ENCODE measurements at regions not wholly inside any gene's neighbourhood (a gene's known extent, or its start where the extent isn't known, plus 50 kb on each side); places are given as distances from the start of the nearest gene placed in this dataset.

DNA sequence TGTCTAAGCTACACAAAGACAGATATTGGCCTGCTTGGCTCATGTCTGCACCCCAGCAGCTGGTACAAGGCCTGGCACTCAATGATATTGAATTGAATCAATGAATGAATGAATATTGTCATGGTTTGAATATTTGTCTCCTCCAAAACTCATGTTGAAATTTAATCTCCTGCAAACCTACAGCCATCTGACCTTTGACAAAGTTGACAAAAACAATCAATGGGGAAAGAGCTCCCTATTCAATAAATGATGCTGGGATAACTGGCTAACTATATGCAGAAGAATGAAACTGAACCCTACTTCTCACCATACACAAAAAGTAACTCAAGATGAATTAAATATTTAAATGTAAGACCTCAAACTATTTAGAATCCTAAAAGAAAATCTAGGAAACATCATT, 144.7 kb downstream of the CYP26A1 start:
- H3K4me1 ChIP-seq (ENCODE audit: control insufficient read depth in 3 of 3, insufficient read depth in 3 of 3, low read length in 3 of 3), result no peaks in the 10 kb centered on the region
- H3K36me3 ChIP-seq (ENCODE audit: control insufficient read depth in 3 of 3, insufficient read depth in 3 of 3, low read length in 3 of 3), result no peaks in the 10 kb centered on the region
- H3K9ac ChIP-seq (ENCODE audit: low read depth in 1 of 3, low read length in 3 of 3), result no peak overlapping the region
- H3K9me3 ChIP-seq (ENCODE audit: control insufficient read depth in 3 of 3, low read length in 3 of 3), result peaks cover 0 to 3% (median 0%) of the 10 kb centered on the region in 3 donors
- H3K4me3 ChIP-seq (ENCODE audit: low read length in 3 of 3), result no peak overlapping the region
- H3K27ac ChIP-seq (ENCODE audit: low read depth, low read length), result no peak overlapping the region
- no peaks in the 10 kb centered on the region for H3K27me3 ChIP-seq (ENCODE audit: control insufficient read depth in 3 of 3, insufficient read depth in 3 of 3, low read length in 3 of 3)

DNA sequence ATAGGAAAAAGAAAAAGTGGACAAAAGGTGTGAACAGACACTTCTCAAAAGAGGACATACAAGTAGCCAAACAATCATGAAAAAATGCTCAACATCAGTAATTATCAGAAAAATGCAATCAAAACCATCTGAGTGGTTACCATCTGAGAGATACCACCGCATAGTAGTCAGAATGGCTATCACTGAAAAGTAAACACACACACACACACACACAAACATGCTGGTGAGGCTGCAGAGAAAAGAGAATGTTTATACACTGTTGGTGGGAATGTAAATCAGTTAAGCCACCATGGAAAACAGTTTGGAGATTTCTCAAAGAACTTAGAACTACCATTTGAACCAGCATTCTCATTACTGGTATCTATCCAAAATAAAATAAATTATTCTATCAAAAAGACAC, 145.7 kb downstream of the CYP26A1 start:
- H3K27me3 ChIP-seq (ENCODE audit: control insufficient read depth in 3 of 3, insufficient read depth in 3 of 3, low read length in 3 of 3), result no peaks in the 10 kb centered on the region
- H3K27ac ChIP-seq (ENCODE audit: low read depth, low read length), result no peak overlapping the region
- no peaks in the 10 kb centered on the region for H3K36me3 ChIP-seq (ENCODE audit: control insufficient read depth in 3 of 3, insufficient read depth in 3 of 3, low read length in 3 of 3)
- H3K9me3 ChIP-seq (ENCODE audit: control insufficient read depth in 3 of 3, low read length in 3 of 3), result peaks cover 0 to 3% (median 0%) of the 10 kb centered on the region in 3 donors
- no peak overlapping the region for H3K4me3 ChIP-seq (ENCODE audit: low read length in 3 of 3)
- no peak overlapping the region for H3K9ac ChIP-seq (ENCODE audit: low read depth in 1 of 3, low read length in 3 of 3)
- no peaks in the 10 kb centered on the region for H3K4me1 ChIP-seq (ENCODE audit: control insufficient read depth in 3 of 3, insufficient read depth in 3 of 3, low read length in 3 of 3)

DNA sequence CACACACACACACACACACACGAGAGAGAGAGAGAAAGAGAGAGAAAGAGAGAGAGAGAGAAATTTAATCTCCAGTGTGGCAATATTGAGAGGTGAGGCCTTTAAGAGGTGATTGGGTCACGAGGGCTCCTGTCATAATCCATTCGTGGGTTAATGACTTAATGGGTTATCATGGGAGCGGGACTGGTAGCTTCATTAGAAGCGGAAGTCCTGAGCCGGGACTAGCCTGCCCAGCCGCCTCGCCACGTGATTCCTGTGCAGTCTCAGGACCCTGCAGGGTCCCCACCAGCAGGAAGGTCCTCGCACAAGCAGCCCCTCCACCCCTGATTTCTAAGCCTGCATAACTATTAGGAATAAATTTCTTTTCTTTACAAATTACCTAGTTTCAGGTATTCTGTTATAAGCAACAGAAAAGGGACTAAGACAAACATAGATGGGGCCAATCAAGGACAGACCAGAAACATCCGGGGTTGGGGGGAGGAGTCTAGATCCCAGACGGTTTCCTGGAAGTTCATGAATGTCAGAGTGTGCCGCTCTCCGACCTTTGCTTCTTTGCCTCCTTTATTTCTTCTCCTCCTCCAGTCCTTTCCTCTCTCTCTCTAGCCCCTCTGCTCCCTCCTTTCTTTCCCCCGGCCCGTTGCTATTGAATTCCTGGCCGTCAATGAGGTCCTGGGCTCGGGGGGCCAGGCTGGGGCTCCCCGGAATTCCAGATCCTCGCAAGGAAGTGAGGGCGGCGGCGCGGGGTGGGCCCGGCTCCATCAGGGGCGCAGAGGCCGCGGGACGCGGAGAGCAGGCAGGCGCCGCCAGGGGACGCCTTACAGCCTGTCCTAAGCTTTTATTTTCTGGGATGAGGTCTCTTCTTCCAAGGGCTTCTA, 146.8 kb downstream of the CYP26A1 start:
- Histone ChIP-seq H3K36me3 (ENCODE audit: control insufficient read depth in 3 of 3, insufficient read depth in 3 of 3, low read length in 3 of 3) (no peaks in the 10 kb centered on the region), H3K4me3 (ENCODE audit: low read length in 3 of 3) (no peak overlapping the region), H3K27me3 (ENCODE audit: control insufficient read depth in 3 of 3, insufficient read depth in 3 of 3, low read length in 3 of 3) (no peaks in the 10 kb centered on the region), H3K9ac (ENCODE audit: low read depth in 1 of 3, low read length in 3 of 3) (no peak overlapping the region), H3K4me1 (ENCODE audit: control insufficient read depth in 3 of 3, insufficient read depth in 3 of 3, low read length in 3 of 3) (no peaks in the 10 kb centered on the region), H3K27ac (ENCODE audit: low read depth, low read length) (no peak overlapping the region), H3K9me3 (ENCODE audit: control insufficient read depth in 3 of 3, low read length in 3 of 3) (peaks cover 0 to 3% (median 0%) of the 10 kb centered on the region in 3 donors)

DNA sequence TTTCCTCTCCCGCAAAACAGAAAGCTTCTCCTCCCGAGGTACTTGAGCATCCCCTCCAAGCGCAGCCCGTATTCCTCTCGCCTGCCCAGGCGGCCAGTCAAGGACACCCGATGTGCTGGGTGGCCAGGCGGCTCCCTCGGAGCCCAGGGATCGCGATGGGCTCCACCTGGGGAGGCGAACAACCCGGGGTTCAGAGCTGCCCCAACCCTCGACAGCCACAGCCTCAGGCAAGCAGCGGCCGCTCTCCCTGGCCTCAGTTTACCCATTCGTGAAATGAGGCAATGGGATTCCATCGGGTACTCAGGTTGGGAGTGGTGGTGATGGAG, 147.4 kb downstream of the CYP26A1 start:
- H3K27me3 ChIP-seq (ENCODE audit: control insufficient read depth in 3 of 3, insufficient read depth in 3 of 3, low read length in 3 of 3), result no peaks in the 10 kb centered on the region
- H3K27ac ChIP-seq (ENCODE audit: low read depth, low read length), result no peak overlapping the region

DNA sequence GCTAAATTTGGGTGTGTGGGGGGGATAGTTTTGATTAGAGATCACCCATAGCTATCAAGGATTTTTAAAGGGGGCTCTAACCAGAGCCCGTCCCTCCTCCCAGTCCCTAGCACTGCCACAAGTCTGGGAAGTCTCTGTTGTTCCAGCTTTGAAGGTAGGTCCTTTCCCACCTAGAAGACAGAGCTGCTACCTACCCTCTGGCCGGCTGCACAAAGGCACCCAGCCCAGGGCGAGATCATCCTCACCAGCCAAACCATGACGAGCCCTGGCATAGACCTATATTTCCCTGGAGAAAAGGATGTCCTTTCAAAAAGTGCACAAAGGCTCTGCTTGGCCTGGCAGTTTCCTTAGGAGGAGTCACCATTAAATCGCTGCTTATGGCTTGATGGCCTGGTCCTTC, 147.8 kb downstream of the CYP26A1 start:
- no peaks in the 10 kb centered on the region for H3K36me3 ChIP-seq (ENCODE audit: control insufficient read depth in 3 of 3, insufficient read depth in 3 of 3, low read length in 3 of 3)
- no peak overlapping the region for H3K9ac ChIP-seq (ENCODE audit: low read depth in 1 of 3, low read length in 3 of 3)
- peaks cover 0 to 2% (median 0%) of the 10 kb centered on the region in 3 donors for H3K4me1 ChIP-seq (ENCODE audit: control insufficient read depth in 3 of 3, insufficient read depth in 3 of 3, low read length in 3 of 3)
- no peak overlapping the region for H3K27ac ChIP-seq (ENCODE audit: low read depth, low read length)
- no peak overlapping the region for H3K4me3 ChIP-seq (ENCODE audit: low read length in 3 of 3)
- H3K9me3 ChIP-seq (ENCODE audit: control insufficient read depth in 3 of 3, low read length in 3 of 3), result peaks cover 0 to 3% (median 0%) of the 10 kb centered on the region in 3 donors
- H3K27me3 ChIP-seq (ENCODE audit: control insufficient read depth in 3 of 3, insufficient read depth in 3 of 3, low read length in 3 of 3), result no peaks in the 10 kb centered on the region

More for the DNA sequence above, 147.4 kb downstream of the CYP26A1 start:
- H3K4me1 ChIP-seq (ENCODE audit: control insufficient read depth in 3 of 3, insufficient read depth in 3 of 3, low read length in 3 of 3), result peaks cover 0 to 2% (median 0%) of the 10 kb centered on the region in 3 donors
- no peak overlapping the region for H3K4me3 ChIP-seq (ENCODE audit: low read length in 3 of 3)
- peaks cover 0 to 3% (median 0%) of the 10 kb centered on the region in 3 donors for H3K9me3 ChIP-seq (ENCODE audit: control insufficient read depth in 3 of 3, low read length in 3 of 3)
- no peak overlapping the region for H3K9ac ChIP-seq (ENCODE audit: low read depth in 1 of 3, low read length in 3 of 3)
- H3K36me3 ChIP-seq (ENCODE audit: control insufficient read depth in 3 of 3, insufficient read depth in 3 of 3, low read length in 3 of 3), result no peaks in the 10 kb centered on the region

DNA sequence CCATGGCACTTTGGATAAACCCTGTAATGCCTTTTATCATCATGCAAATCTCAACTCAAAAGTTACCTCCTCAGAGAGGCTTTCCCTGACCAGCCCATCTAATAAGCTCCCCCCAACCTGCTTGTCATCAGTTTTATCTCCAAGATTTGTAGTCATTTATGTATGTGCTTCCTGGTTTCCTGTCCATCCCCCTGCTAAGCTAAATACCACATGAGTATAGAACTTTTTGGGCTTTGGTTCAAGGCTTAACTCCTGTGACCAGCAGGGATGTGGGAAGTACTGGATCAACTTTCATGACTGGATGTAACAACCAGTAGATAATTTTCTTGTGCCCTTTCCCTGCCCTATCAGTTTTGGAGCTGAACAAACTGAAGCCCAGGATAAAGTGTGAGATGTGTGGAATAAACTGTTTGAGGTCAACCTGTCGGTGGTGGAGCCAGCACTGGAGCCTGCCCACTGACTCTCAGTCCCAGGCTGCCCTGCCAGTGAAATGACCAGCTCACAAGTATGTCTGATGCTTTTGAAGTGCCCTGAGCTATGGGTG, 148.6 kb downstream of the CYP26A1 start:
- peaks cover 0 to 2% (median 0%) of the 10 kb centered on the region in 3 donors for H3K4me1 ChIP-seq (ENCODE audit: control insufficient read depth in 3 of 3, insufficient read depth in 3 of 3, low read length in 3 of 3)
- no peak overlapping the region for H3K27ac ChIP-seq (ENCODE audit: low read depth, low read length)
- no peaks in the 10 kb centered on the region for H3K27me3 ChIP-seq (ENCODE audit: control insufficient read depth in 3 of 3, insufficient read depth in 3 of 3, low read length in 3 of 3)
- no peak overlapping the region for H3K9ac ChIP-seq (ENCODE audit: low read depth in 1 of 3, low read length in 3 of 3)
- no peak overlapping the region for H3K4me3 ChIP-seq (ENCODE audit: low read length in 3 of 3)
- peaks cover 0 to 3% (median 0%) of the 10 kb centered on the region in 3 donors for H3K9me3 ChIP-seq (ENCODE audit: control insufficient read depth in 3 of 3, low read length in 3 of 3)
- no peaks in the 10 kb centered on the region for H3K36me3 ChIP-seq (ENCODE audit: control insufficient read depth in 3 of 3, insufficient read depth in 3 of 3, low read length in 3 of 3)

DNA sequence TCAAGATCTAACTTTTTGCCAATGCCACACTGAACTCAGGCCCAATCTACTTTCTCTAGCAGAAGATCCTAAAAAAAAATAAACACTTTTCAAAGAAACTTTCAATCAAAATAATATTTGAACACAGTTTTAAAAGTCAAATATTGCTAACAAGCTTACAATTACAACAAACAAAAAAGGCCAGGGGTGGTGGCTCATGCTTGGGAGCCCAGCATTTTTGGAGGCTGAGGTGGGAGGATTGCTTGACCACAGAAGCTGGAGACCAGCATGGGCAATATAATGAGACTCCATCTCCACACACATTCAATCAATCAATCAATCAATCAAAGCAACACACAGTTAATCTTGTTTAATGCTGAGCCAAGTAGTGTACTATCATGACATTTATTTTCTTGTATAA, 149.2 kb downstream of the CYP26A1 start:
- H3K27ac ChIP-seq (ENCODE audit: low read depth, low read length), result no peak overlapping the region

DNA sequence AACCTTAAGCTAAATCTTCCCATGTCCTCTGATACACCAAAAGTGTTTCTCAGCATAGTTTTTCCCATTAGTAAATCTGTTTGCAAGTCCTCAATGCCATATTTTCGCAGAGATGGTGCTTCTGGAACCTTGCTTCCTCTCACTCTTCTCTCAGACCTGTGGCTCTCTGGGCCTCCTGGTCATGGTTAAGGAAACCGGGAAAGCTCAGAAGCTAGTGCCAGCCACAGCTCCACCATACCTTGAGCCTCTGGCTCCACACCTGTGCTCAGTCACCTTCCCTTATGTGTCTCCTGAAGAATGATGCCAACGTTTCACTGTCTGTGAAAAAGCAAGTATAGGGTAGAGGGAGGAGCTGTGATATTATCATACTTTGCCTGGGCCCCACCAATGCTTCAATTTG, 149.6 kb downstream of the CYP26A1 start:
- H3K36me3 ChIP-seq (ENCODE audit: control insufficient read depth in 3 of 3, insufficient read depth in 3 of 3, low read length in 3 of 3), result no peaks in the 10 kb centered on the region
- peaks cover 0 to 3% (median 0%) of the 10 kb centered on the region in 3 donors for H3K9me3 ChIP-seq (ENCODE audit: control insufficient read depth in 3 of 3, low read length in 3 of 3)
- H3K27me3 ChIP-seq (ENCODE audit: control insufficient read depth in 3 of 3, insufficient read depth in 3 of 3, low read length in 3 of 3), result no peaks in the 10 kb centered on the region
- no peak overlapping the region for H3K4me3 ChIP-seq (ENCODE audit: low read length in 3 of 3)
- no peak overlapping the region for H3K27ac ChIP-seq (ENCODE audit: low read depth, low read length)
- H3K4me1 ChIP-seq (ENCODE audit: control insufficient read depth in 3 of 3, insufficient read depth in 3 of 3, low read length in 3 of 3), result peaks cover 0 to 2% (median 0%) of the 10 kb centered on the region in 3 donors
- H3K9ac ChIP-seq (ENCODE audit: low read depth in 1 of 3, low read length in 3 of 3), result no peak overlapping the region

More for the DNA sequence above, 149.2 kb downstream of the CYP26A1 start:
- H3K27me3 ChIP-seq (ENCODE audit: control insufficient read depth in 3 of 3, insufficient read depth in 3 of 3, low read length in 3 of 3), result no peaks in the 10 kb centered on the region
- no peak overlapping the region for H3K4me3 ChIP-seq (ENCODE audit: low read length in 3 of 3)
- no peaks in the 10 kb centered on the region for H3K36me3 ChIP-seq (ENCODE audit: control insufficient read depth in 3 of 3, insufficient read depth in 3 of 3, low read length in 3 of 3)
- H3K4me1 ChIP-seq (ENCODE audit: control insufficient read depth in 3 of 3, insufficient read depth in 3 of 3, low read length in 3 of 3), result peaks cover 0 to 2% (median 0%) of the 10 kb centered on the region in 3 donors
- H3K9ac ChIP-seq (ENCODE audit: low read depth in 1 of 3, low read length in 3 of 3), result no peak overlapping the region
- H3K9me3 ChIP-seq (ENCODE audit: control insufficient read depth in 3 of 3, low read length in 3 of 3), result peaks cover 0 to 3% (median 0%) of the 10 kb centered on the region in 3 donors

DNA sequence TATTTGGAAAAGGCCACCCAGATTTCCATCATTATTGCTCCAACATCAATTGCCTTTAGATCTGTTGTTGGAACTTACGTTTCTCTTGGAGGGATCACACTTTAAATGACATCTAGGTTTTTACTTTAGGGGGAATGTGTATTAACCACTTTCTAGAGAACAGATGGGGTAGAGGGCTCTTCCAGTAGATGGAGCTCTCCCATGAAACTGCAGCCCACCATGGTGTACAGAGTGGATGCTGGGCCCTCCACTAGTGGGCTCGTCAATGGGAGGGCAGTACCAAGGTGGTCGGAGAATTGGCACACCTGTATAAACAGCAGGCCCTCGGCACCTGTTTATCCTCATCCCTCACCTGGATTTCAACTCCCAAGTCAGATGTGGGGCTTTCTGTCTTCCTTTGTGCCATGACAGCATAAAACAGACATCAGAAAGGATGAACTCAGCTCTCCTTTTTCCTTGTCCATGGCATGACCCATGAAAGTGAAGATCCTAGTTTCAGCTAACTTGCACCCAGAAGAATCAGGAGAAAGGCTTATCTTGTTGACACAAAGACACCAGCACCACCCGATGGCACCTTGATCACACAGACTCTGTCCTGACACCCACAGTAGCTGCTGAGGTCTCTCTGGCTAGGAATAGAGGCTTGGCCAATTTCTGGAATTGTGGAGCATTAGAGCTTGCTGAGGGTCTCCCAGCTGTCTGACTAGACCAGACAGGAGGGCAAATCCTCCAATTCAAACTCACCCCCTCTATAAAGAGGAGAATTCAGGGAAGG, 150.5 kb downstream of the CYP26A1 start:
- H3K27me3 ChIP-seq (ENCODE audit: control insufficient read depth in 3 of 3, insufficient read depth in 3 of 3, low read length in 3 of 3), result no peaks in the 10 kb centered on the region
- H3K27ac ChIP-seq (ENCODE audit: low read depth, low read length), result no peak overlapping the region
- H3K4me1 ChIP-seq (ENCODE audit: control insufficient read depth in 3 of 3, insufficient read depth in 3 of 3, low read length in 3 of 3), result peaks cover 0 to 2% (median 0%) of the 10 kb centered on the region in 3 donors
- H3K4me3 ChIP-seq (ENCODE audit: low read length in 3 of 3), result no peak overlapping the region
- H3K36me3 ChIP-seq (ENCODE audit: control insufficient read depth in 3 of 3, insufficient read depth in 3 of 3, low read length in 3 of 3), result no peaks in the 10 kb centered on the region
- H3K9me3 ChIP-seq (ENCODE audit: control insufficient read depth in 3 of 3, low read length in 3 of 3), result peaks cover 0 to 3% (median 0%) of the 10 kb centered on the region in 3 donors
- H3K9ac ChIP-seq (ENCODE audit: low read depth in 1 of 3, low read length in 3 of 3), result no peak overlapping the region
